Sigmoid colon (tissue), 4 donors: ENCODE measurements at regions not wholly inside any gene's neighbourhood (a gene's known extent, or its start where the extent isn't known, plus 50 kb on each side); places are given as distances from the start of the nearest gene placed in this dataset.

ENCODE experiments used
- CTCF ChIP-seq, 4 experiments: fragments of 450-650 bp in 3 of 4; fragments of 200-600 bp in 1 of 4; IDR thresholded peaks; one replicate each; pipeline ENCODE4 v1.5.1; 2016 to 2019; ENCODE audit warnings: antibody characterized with exemption in 4 of 4, mild to moderate bottlenecking in 3 of 4, moderate library complexity in 2 of 4
- EP300 ChIP-seq, 4 donors: sonication (generic); formaldehyde crosslinking; IDR thresholded peaks; one replicate each; pipeline ENCODE4 v1.6.1; 2017; ENCODE audit warnings: antibody characterized with exemption in 4 of 4
- POLR2A ChIP-seq, 2 donors: fragments of 450-650 bp; IDR thresholded peaks; one replicate each; pipeline ENCODE4 v1.6.1; 2016; ENCODE audit warnings: antibody characterized with exemption in 2 of 2, mild to moderate bottlenecking in 2 of 2, moderate library complexity in 2 of 2
- POLR2AphosphoS5 ChIP-seq, 4 donors: sonication (generic); formaldehyde crosslinking; IDR thresholded peaks; one replicate each; pipeline ENCODE4 v1.6.1; 2017; ENCODE audit warnings: antibody characterized with exemption in 4 of 4

- TF ChIP-seq POLR2A (IDR thresholded peaks at IDR 0.05), result no peak
- no peak for TF ChIP-seq CTCF (IDR thresholded peaks at IDR 0.05)
- no peak for TF ChIP-seq POLR2AphosphoS5 (IDR thresholded peaks at IDR 0.05)
- no peak for TF ChIP-seq EP300 (IDR thresholded peaks at IDR 0.05)
Observed at GRCh38 chr1:57844382-57844980, 420.6 kb upstream of the DAB1 start.
